Upper lobe of left lung (tissue), 6 donors: ENCODE measurements at regions not wholly inside any gene's neighbourhood (a gene's known extent, or its start where the extent isn't known, plus 50 kb on each side); places are given as distances from the start of the nearest gene placed in this dataset.

Experiments
- ATAC-seq, 2 donors: fragments of 200-7000 bp; cut with Tn5 transposase; one replicate each; pipeline ENCODE4 v1.9.1; 2022; ENCODE audit warnings: mild to moderate bottlenecking in 2 of 2, moderate library complexity in 2 of 2; ENCODE audit not compliant: low FRiP score in 2 of 2
- DNase-seq, 2 donors: peaks; one replicate each; pipeline ENCODE4 v3.0.0-alpha.2; 2019 to 2020
- H3K27ac ChIP-seq, 4 donors: fragments of 200-600 bp; sonication (generic); one replicate each; pipeline ENCODE4 v1.5.1; 2016 to 2019
- H3K27me3 ChIP-seq, 4 donors: fragments of 200-600 bp; sonication (generic); one replicate each; pipeline ENCODE4 v1.5.1; 2017 to 2019
- H3K36me3 ChIP-seq, 4 donors: fragments of 200-600 bp; sonication (generic); one replicate each; pipeline ENCODE4 v1.5.1; 2016 to 2019
- H3K4me1 ChIP-seq, 4 donors: fragments of 200-600 bp; sonication (generic); one replicate each; pipeline ENCODE4 v1.5.1; 2018 to 2019
- H3K4me3 ChIP-seq, 4 donors: fragments of 200-600 bp; sonication (generic); one replicate each; pipeline ENCODE4 v1.5.1; 2017 to 2019; ENCODE audit warnings: mild to moderate bottlenecking in 2 of 4, moderate library complexity in 1 of 4
- H3K9me3 ChIP-seq, 4 donors: fragments of 200-600 bp; sonication (generic); one replicate each; pipeline ENCODE4 v1.5.1; 2018 to 2019
- EP300 ChIP-seq, 4 donors: sonication (generic); formaldehyde crosslinking; IDR thresholded peaks; one replicate each; pipeline ENCODE4 v1.5.1; 2017; ENCODE audit warnings: antibody characterized with exemption in 4 of 4, control low read depth in 2 of 4
- POLR2A ChIP-seq, 4 donors: fragments of 450-650 bp; IDR thresholded peaks; one replicate each; pipeline ENCODE4 v1.5.1; 2016 to 2017; ENCODE audit warnings: antibody characterized with exemption in 4 of 4, mild to moderate bottlenecking in 2 of 4
- POLR2AphosphoS5 ChIP-seq, 2 donors: sonication (generic); formaldehyde crosslinking; IDR thresholded peaks; one replicate each; pipeline ENCODE4 v1.5.1; 2017; ENCODE audit warnings: antibody characterized with exemption in 2 of 2
- WGBS, 2 donors: methylation state at CpG; one replicate each; pipeline ENCODE4 v1.1.5; 2017 to 2018; 5-methylcytosine and 5-hydroxymethylcytosine counted together
- TF ChIP-seq, protein P1 (sequence below), 6 experiments: fragments of 450-650 bp in 4 of 6; fragments of 200-600 bp in 2 of 6; sonication (generic) in 2 of 6; IDR thresholded peaks; one replicate each; pipeline ENCODE4 v1.5.1; 2016 to 2019; ENCODE audit warnings: antibody characterized with exemption in 6 of 6
- donor health status: DM: no; HTN: no; CAD: no; lungs with moderate emphysema.
- donor health status: DM: no; HTN: yes; CAD: no; lungs with severe emphysema.

DNA sequence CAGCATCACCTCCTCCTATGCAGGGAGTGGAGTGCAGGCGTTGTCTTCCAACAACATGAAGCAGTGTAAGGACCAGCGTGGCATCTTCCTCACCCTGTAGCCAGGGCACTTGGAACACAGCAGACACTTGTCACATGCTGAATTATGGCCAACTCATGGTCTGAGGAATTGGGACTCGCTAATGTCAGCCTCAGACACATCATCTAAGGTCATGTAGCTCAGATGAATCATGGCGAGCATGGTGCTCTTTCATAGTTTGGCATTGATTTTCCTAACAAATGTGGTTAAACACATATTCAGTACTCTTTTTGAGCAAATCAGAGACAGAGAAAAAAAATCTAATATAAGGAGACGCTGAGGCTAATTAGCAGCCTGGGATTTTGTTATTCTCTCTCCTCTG, 99.6 kb upstream of the SGCG start:
- DNase-seq: no peak
- WGBS, 2 donors: 83 to 86% methylated on average over 5 of the region's 5 CpGs
- TF ChIP-seq, protein P1, sequence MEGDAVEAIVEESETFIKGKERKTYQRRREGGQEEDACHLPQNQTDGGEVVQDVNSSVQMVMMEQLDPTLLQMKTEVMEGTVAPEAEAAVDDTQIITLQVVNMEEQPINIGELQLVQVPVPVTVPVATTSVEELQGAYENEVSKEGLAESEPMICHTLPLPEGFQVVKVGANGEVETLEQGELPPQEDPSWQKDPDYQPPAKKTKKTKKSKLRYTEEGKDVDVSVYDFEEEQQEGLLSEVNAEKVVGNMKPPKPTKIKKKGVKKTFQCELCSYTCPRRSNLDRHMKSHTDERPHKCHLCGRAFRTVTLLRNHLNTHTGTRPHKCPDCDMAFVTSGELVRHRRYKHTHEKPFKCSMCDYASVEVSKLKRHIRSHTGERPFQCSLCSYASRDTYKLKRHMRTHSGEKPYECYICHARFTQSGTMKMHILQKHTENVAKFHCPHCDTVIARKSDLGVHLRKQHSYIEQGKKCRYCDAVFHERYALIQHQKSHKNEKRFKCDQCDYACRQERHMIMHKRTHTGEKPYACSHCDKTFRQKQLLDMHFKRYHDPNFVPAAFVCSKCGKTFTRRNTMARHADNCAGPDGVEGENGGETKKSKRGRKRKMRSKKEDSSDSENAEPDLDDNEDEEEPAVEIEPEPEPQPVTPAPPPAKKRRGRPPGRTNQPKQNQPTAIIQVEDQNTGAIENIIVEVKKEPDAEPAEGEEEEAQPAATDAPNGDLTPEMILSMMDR (IDR thresholded peaks at IDR 0.05): no peak
- TF ChIP-seq EP300 (IDR thresholded peaks at IDR 0.05) (no peak), POLR2A (IDR thresholded peaks at IDR 0.05) (no peak), POLR2AphosphoS5 (IDR thresholded peaks at IDR 0.05) (no peak)
- no peaks in the 10 kb centered on the region for H3K27me3 ChIP-seq
- no peak overlapping the region for H3K4me3 ChIP-seq
- no peaks in the 10 kb centered on the region for H3K36me3 ChIP-seq
- no peaks in the 10 kb centered on the region for H3K4me1 ChIP-seq
- no peak for ATAC-seq
- H3K9me3 ChIP-seq: no peaks in the 10 kb centered on the region
- no peak overlapping the region for H3K27ac ChIP-seq

DNA sequence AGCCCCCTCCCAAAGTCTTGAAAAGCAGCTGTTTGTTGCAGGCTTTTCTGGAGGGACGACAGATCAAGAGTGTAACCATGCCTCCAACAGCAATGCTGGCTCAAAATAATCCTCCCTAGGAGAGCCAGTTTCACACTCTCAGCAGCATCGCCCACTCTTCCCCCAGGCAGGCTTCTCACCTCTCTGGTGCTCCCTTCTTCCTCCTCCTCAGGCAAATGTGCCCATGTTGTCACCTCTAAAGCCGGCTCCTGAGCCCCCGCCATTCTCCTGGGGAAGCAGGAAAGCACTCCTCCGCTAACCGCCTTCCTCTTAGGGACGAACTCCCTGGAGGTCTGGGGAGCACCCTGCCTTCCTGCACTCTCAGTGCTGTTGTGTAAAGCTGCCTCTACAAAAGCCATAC, 98.9 kb upstream of the SGCG start:
- no peak for ATAC-seq
- Histone ChIP-seq H3K27ac (no peak overlapping the region), H3K4me3 (no peak overlapping the region), H3K4me1 (no peaks in the 10 kb centered on the region), H3K9me3 (no peaks in the 10 kb centered on the region), H3K36me3 (no peaks in the 10 kb centered on the region), H3K27me3 (no peaks in the 10 kb centered on the region)
- TF ChIP-seq POLR2A (IDR thresholded peaks at IDR 0.05): no peak
- no peak for TF ChIP-seq EP300 (IDR thresholded peaks at IDR 0.05)
- no peak for TF ChIP-seq POLR2AphosphoS5 (IDR thresholded peaks at IDR 0.05)
- TF ChIP-seq, protein P1 (IDR thresholded peaks at IDR 0.05): no peak
- no peak for DNase-seq
- WGBS, 2 donors: 56 to 65% methylated on average over 7 of the region's 7 CpGs

DNA sequence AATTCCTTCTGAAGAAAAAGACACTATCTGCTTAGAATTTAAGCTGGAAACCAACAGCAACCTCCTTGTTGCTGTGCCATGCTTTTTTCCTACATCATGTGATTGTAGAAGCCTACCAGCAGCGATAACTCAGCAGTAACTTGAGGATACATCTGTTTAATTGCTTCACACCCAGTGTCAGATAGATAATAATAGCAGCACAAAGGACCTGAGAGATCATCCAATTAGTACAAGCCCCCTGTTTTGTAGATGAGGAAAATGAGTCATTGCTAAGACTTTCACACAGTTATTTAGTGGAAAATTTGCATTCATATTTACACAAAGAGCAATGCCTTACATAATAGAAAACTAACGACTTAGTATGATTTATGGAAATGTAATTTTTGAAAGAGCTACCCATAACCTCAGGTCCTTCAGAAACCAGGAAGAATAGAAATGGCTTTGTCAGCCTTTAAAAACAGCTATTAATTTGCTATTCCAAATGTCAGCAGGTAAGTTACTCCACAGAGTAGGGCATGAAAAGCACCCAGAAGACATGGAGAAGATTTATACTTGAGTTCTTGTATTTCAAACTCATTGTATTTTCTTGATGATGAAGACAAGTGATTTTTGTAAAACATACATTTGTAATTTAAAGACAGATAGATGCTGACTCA, 93.7 kb upstream of the SGCG start:
- Histone ChIP-seq H3K27ac (no peak overlapping the region), H3K4me3 (no peak overlapping the region), H3K9me3 (no peaks in the 10 kb centered on the region), H3K4me1 (no peaks in the 10 kb centered on the region), H3K27me3 (no peaks in the 10 kb centered on the region), H3K36me3 (no peaks in the 10 kb centered on the region)
- no peak for ATAC-seq
- 65 to 76% methylated on average over 2 of the region's 2 CpGs for WGBS, 2 donors
- no peak for DNase-seq
- TF ChIP-seq, protein P1 (IDR thresholded peaks at IDR 0.05): no peak
- TF ChIP-seq EP300 (IDR thresholded peaks at IDR 0.05): no peak
- TF ChIP-seq POLR2A (IDR thresholded peaks at IDR 0.05): no peak
- TF ChIP-seq POLR2AphosphoS5 (IDR thresholded peaks at IDR 0.05): no peak

DNA sequence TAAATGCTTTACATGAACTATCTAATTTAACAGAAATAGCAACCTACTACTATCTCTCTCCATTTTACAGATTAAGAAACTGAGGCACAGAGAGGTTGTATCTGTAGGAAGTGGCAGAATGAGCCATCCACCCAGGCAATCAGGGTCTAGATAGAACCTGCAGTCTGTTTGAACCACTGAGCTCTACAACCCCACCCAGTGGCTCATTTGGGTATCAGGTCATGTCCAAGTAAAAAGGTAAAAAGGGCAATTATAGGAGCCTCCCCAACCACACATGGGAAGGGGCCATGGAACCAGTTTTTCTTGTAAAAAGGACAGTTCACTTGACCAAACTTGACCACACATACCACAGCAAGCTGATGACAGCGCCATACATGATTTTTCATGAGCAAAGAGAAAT, 92.9 kb upstream of the SGCG start:
- no peak overlapping the region for H3K4me3 ChIP-seq
- no peak for DNase-seq
- H3K27me3 ChIP-seq: no peaks in the 10 kb centered on the region
- TF ChIP-seq POLR2A (IDR thresholded peaks at IDR 0.05): no peak
- TF ChIP-seq, protein P1 (IDR thresholded peaks at IDR 0.05): peak in 3 of 6 experiments; percentile 8 to 29 (median 18)
- TF ChIP-seq POLR2AphosphoS5 (IDR thresholded peaks at IDR 0.05): no peak
- H3K9me3 ChIP-seq: no peaks in the 10 kb centered on the region
- WGBS, 2 donors: 74 to 77% methylated on average over 1 of the region's 1 CpG
- H3K4me1 ChIP-seq: no peaks in the 10 kb centered on the region
- no peak for ATAC-seq
- no peak overlapping the region for H3K27ac ChIP-seq
- no peaks in the 10 kb centered on the region for H3K36me3 ChIP-seq
